WTC11 (cell line): ENCODE measurements at regions not wholly inside any gene's neighbourhood (a gene's known extent, or its start where the extent isn't known, plus 50 kb on each side); places are given as distances from the start of the nearest gene placed in this dataset.

Experiments used
- ATAC-seq: fragments of 200-7000 bp; cut with Tn5 transposase; 2 replicates; pipeline ENCODE4 v1.10.0; 2021; ENCODE audit warnings: mild to moderate bottlenecking, moderate library complexity
- CTCF ChIA-PET: fragments of 300-600 bp; sonication (Branson Sonifier 250); formaldehyde crosslinking; loops from one replicate; lab custom pipeline; 2021; ENCODE audit warnings: antibody characterized with exemption; lab: Charles Lee
- POLR2A ChIA-PET: fragments of 350-600 bp; sonication (Branson Sonifier 250); formaldehyde crosslinking; loops from one replicate; lab custom pipeline; 2021; ENCODE audit warnings: antibody characterized with exemption; lab: Charles Lee
- DNase-seq: peaks from one replicate; pipeline ENCODE4 v3.0.0; 2021; ENCODE audit warnings: low spot score
- H3K27ac Mint-ChIP-seq: 2 replicates; pipeline ENCODE4 v1.8.0; 2021; ENCODE audit warnings: mixed read lengths
- H3K27me3 Mint-ChIP-seq: 2 replicates; pipeline ENCODE4 v1.8.0; 2021; ENCODE audit warnings: low read depth, mild to moderate bottlenecking, moderate library complexity, mixed read lengths
- H3K36me3 Mint-ChIP-seq: 2 replicates; pipeline ENCODE4 v1.8.0; 2021; ENCODE audit warnings: mixed read lengths
- H3K4me1 Mint-ChIP-seq: 2 replicates; pipeline ENCODE4 v1.8.0; 2022; ENCODE audit warnings: mixed read lengths
- H3K4me3 Mint-ChIP-seq: 2 replicates; pipeline ENCODE4 v1.8.0; 2021; ENCODE audit warnings: mild to moderate bottlenecking, moderate library complexity, mixed read lengths
- H3K9me3 Mint-ChIP-seq: 2 replicates; pipeline ENCODE4 v1.8.0; 2021; ENCODE audit warnings: mixed read lengths
- ELF4 ChIP-seq: sonication (generic); formaldehyde crosslinking; IDR thresholded peaks from 2 replicates; pipeline ENCODE4 v1.8.1; 2022; ENCODE audit warnings: low read depth, mild to moderate bottlenecking, moderate library complexity, missing genetic modification reagents
- ESRRA ChIP-seq: sonication (generic); formaldehyde crosslinking; IDR thresholded peaks from 2 replicates; pipeline ENCODE4 v1.8.1; 2022; ENCODE audit warnings: mild to moderate bottlenecking, missing genetic modification reagents, borderline replicate concordance
- FOXP4 ChIP-seq: sonication (generic); formaldehyde crosslinking; IDR thresholded peaks from 2 replicates; pipeline ENCODE4 v1.8.0; 2022; ENCODE audit warnings: mild to moderate bottlenecking, missing genetic modification reagents
- HMGXB4 ChIP-seq: sonication (generic); formaldehyde crosslinking; IDR thresholded peaks from 2 replicates; pipeline ENCODE4 v1.8.1; 2023; ENCODE audit warnings: mild to moderate bottlenecking, moderate library complexity, missing genetic modification reagents
- MLX ChIP-seq: sonication (generic); formaldehyde crosslinking; IDR thresholded peaks from 2 replicates; pipeline ENCODE4 v1.8.1; 2023; ENCODE audit warnings: mild to moderate bottlenecking, missing genetic modification reagents, moderate library complexity
- NFE2L1 ChIP-seq: sonication (generic); formaldehyde crosslinking; IDR thresholded peaks from 2 replicates; pipeline ENCODE4 v1.8.1; 2023; ENCODE audit warnings: missing genetic modification reagents
- NR1H2 ChIP-seq: sonication (generic); formaldehyde crosslinking; IDR thresholded peaks from 2 replicates; pipeline ENCODE4 v1.9.0; 2021; ENCODE audit warnings: mild to moderate bottlenecking, moderate library complexity, missing genetic modification reagents
- PRDM15 ChIP-seq: sonication (generic); formaldehyde crosslinking; IDR thresholded peaks from 2 replicates; pipeline ENCODE4 v1.8.0; 2022; ENCODE audit warnings: missing genetic modification reagents
- RELA ChIP-seq: sonication (generic); formaldehyde crosslinking; IDR thresholded peaks from 2 replicates; pipeline ENCODE4 v1.8.1; 2022; ENCODE audit warnings: missing genetic modification reagents, mild to moderate bottlenecking, borderline replicate concordance
- ZNF121 ChIP-seq: sonication (generic); formaldehyde crosslinking; IDR thresholded peaks from 2 replicates; pipeline ENCODE4 v1.8.0; 2023; ENCODE audit warnings: missing genetic modification reagents
- ZNF263 ChIP-seq: sonication (generic); formaldehyde crosslinking; IDR thresholded peaks from 2 replicates; pipeline ENCODE4 v1.8.1; 2022; ENCODE audit warnings: low read depth, mild to moderate bottlenecking, moderate library complexity, missing genetic modification reagents
- ZNF281 ChIP-seq: sonication (generic); formaldehyde crosslinking; IDR thresholded peaks from 2 replicates; pipeline ENCODE4 v1.8.0; 2023; ENCODE audit warnings: mild to moderate bottlenecking, missing genetic modification reagents
- ZNF425 ChIP-seq: fragments of 250-450 bp; sonication (Bioruptor Pico); conservative IDR thresholded peaks from 2 replicates; pipeline ENCODE4 v1.9.0; 2021; ENCODE audit warnings: mild to moderate bottlenecking
- ZSCAN18 ChIP-seq: fragments of 250-450 bp; sonication (Bioruptor Pico); IDR thresholded peaks from 2 replicates; pipeline ENCODE4 v2.1.2; 2022; ENCODE audit warnings: mild to moderate bottlenecking, moderate library complexity

- TF ChIP-seq HMGXB4 (CRISPR knock-in tag), result no peak
- TF ChIP-seq ZNF425, result no peak
- TF ChIP-seq RELA, result no peak
- TF ChIP-seq PRDM15 (CRISPR knock-in tag), result no peak
- TF ChIP-seq ZSCAN18 (CRISPR knock-in tag), result no peak
Measured at GRCh38 chr11:92751594-92751993, 217.9 kb upstream of the MTNR1B start (continued).

GRCh38 chr11:92752122-92752521 lies 217.3 kb upstream of the MTNR1B start:
- ATAC-seq, result no peak
- Mint-ChIP-seq H3K4me3 (no peak overlapping the region), H3K4me1 (peaks cover 9% of the 10 kb centered on the region), H3K27ac (no peak overlapping the region), H3K27me3 (no peaks in the 10 kb centered on the region), H3K9me3 (peaks cover 17% of the 10 kb centered on the region), H3K36me3 (peaks cover 11% of the 10 kb centered on the region)
- CTCF ChIA-PET, result no interaction called here
- TF ChIP-seq FOXP4 (CRISPR knock-in tag) (no peak), ZSCAN18 (CRISPR knock-in tag) (no peak), ESRRA (no peak), NR1H2 (CRISPR knock-in tag) (no peak), ZNF121 (CRISPR knock-in tag) (no peak), ZNF263 (CRISPR knock-in tag) (no peak), NFE2L1 (no peak), ELF4 (CRISPR knock-in tag) (no peak), MLX (CRISPR knock-in tag) (no peak), ZNF281 (CRISPR knock-in tag) (no peak)
- DNase-seq, result no peak
- POLR2A ChIA-PET, result no interaction called here
